Vagina (tissue), 2 donors: ENCODE measurements at regions not wholly inside any gene's neighbourhood (a gene's known extent, or its start where the extent isn't known, plus 50 kb on each side); places are given as distances from the start of the nearest gene placed in this dataset.

Source experiments
- DNase-seq, 2 donors: peaks; one replicate each; pipeline ENCODE4 v3.0.0-alpha.2; 2017; ENCODE audit errors: extremely low spot score in 2 of 2
- H3K27ac ChIP-seq: fragments of 200-600 bp; sonication (generic); one replicate; pipeline ENCODE4 v1.5.1; 2019
- H3K27me3 ChIP-seq: fragments of 200-600 bp; sonication (generic); one replicate; pipeline ENCODE4 v1.5.1; 2019
- H3K36me3 ChIP-seq, 2 donors: fragments of 200-600 bp; sonication (generic); one replicate each; pipeline ENCODE4 v1.5.1; 2017 to 2019
- H3K4me1 ChIP-seq: fragments of 200-600 bp; sonication (generic); one replicate; pipeline ENCODE4 v1.5.1; 2019
- H3K4me3 ChIP-seq, 2 donors: fragments of 200-600 bp; sonication (generic); 1 replicate in 1 of 2; 2 replicates in 1 of 2; pipeline ENCODE4 v1.5.1; 2016 to 2019
- H3K9me3 ChIP-seq: fragments of 200-600 bp; sonication (generic); one replicate; pipeline ENCODE4 v1.5.1; 2019
- CTCF ChIP-seq, 3 experiments: fragments of 450-650 bp in 2 of 3; fragments of 200-600 bp in 1 of 3; sonication (generic) in 1 of 3; IDR thresholded peaks; one replicate each; pipeline ENCODE4 v1.5.1; 2017 to 2019; ENCODE audit warnings: antibody characterized with exemption in 3 of 3, mild to moderate bottlenecking in 2 of 3, moderate library complexity in 2 of 3
- POLR2A ChIP-seq, 2 donors: fragments of 450-650 bp; IDR thresholded peaks; one replicate each; pipeline ENCODE4 v1.6.1; 2017; ENCODE audit warnings: antibody characterized with exemption in 2 of 2, mild to moderate bottlenecking in 2 of 2, moderate library complexity in 2 of 2
- POLR2AphosphoS5 ChIP-seq, 2 donors: sonication (generic); formaldehyde crosslinking; IDR thresholded peaks; one replicate each; pipeline ENCODE4 v1.9.0; 2017; ENCODE audit warnings: antibody characterized with exemption in 2 of 2, mild to moderate bottlenecking in 2 of 2, low read depth in 1 of 2; ENCODE audit not compliant: insufficient read depth in 1 of 2
- intact Hi-C: fragments of 100-400 bp; cut with DNase I; formaldehyde crosslinking; loops from one replicate; pipeline ENCODE4 v1.15.1; 2023

GRCh38 chr2:5464657-5465056 is 227.5 kb upstream of the SOX11 start:
- Histone ChIP-seq H3K9me3 (no peaks in the 10 kb centered on the region), H3K4me1 (no peaks in the 10 kb centered on the region), H3K27ac (no peak overlapping the region), H3K4me3 (no peak overlapping the region), H3K36me3 (no peaks in the 10 kb centered on the region), H3K27me3 (no peaks in the 10 kb centered on the region)
- DNase-seq: no peak
- intact Hi-C loops: no loop called here
- no peak for TF ChIP-seq POLR2AphosphoS5 (IDR thresholded peaks at IDR 0.05; ENCODE audit: insufficient read depth in 1 of 2, low read depth in 1 of 2)
- TF ChIP-seq CTCF (IDR thresholded peaks at IDR 0.05): no peak
- no peak for TF ChIP-seq POLR2A (IDR thresholded peaks at IDR 0.05)

GRCh38 chr2:5465859-5466258 is 226.3 kb upstream of the SOX11 start:
- H3K36me3 ChIP-seq: no peaks in the 10 kb centered on the region
- TF ChIP-seq POLR2AphosphoS5 (IDR thresholded peaks at IDR 0.05; ENCODE audit: insufficient read depth in 1 of 2, low read depth in 1 of 2) (no peak), POLR2A (IDR thresholded peaks at IDR 0.05) (no peak), CTCF (IDR thresholded peaks at IDR 0.05) (no peak)
- no peaks in the 10 kb centered on the region for H3K4me1 ChIP-seq
- H3K27ac ChIP-seq: no peak overlapping the region
- no peaks in the 10 kb centered on the region for H3K9me3 ChIP-seq
- intact Hi-C loops: no loop called here
- H3K4me3 ChIP-seq: no peak overlapping the region
- DNase-seq: no peak
- H3K27me3 ChIP-seq: no peaks in the 10 kb centered on the region

GRCh38 chr2:5467178-5467905 is 224.8 kb upstream of the SOX11 start:
- no peaks in the 10 kb centered on the region for H3K36me3 ChIP-seq
- no peaks in the 10 kb centered on the region for H3K27me3 ChIP-seq
- no peak for TF ChIP-seq POLR2AphosphoS5 (IDR thresholded peaks at IDR 0.05; ENCODE audit: insufficient read depth in 1 of 2, low read depth in 1 of 2)
- no peak for TF ChIP-seq POLR2A (IDR thresholded peaks at IDR 0.05)
- TF ChIP-seq CTCF (IDR thresholded peaks at IDR 0.05): no peak
- H3K4me3 ChIP-seq: no peak overlapping the region
- no peak overlapping the region for H3K27ac ChIP-seq
- H3K9me3 ChIP-seq: no peaks in the 10 kb centered on the region
- H3K4me1 ChIP-seq: no peaks in the 10 kb centered on the region
- DNase-seq: no peak
- intact Hi-C loops: no loop called here

GRCh38 chr2:5472673-5473072 is 219.5 kb upstream of the SOX11 start:
- no peak for TF ChIP-seq POLR2AphosphoS5 (IDR thresholded peaks at IDR 0.05; ENCODE audit: insufficient read depth in 1 of 2, low read depth in 1 of 2)
- no peak for TF ChIP-seq POLR2A (IDR thresholded peaks at IDR 0.05)
- no peak for TF ChIP-seq CTCF (IDR thresholded peaks at IDR 0.05)
- intact Hi-C loops: no loop called here

GRCh38 chr2:5473635-5474034 is 218.5 kb upstream of the SOX11 start:
- TF ChIP-seq CTCF (IDR thresholded peaks at IDR 0.05) (no peak), POLR2A (IDR thresholded peaks at IDR 0.05) (no peak), POLR2AphosphoS5 (IDR thresholded peaks at IDR 0.05; ENCODE audit: insufficient read depth in 1 of 2, low read depth in 1 of 2) (no peak)
- Histone ChIP-seq H3K4me1 (no peaks in the 10 kb centered on the region), H3K4me3 (no peak overlapping the region), H3K27me3 (no peaks in the 10 kb centered on the region), H3K27ac (no peak overlapping the region), H3K36me3 (no peaks in the 10 kb centered on the region), H3K9me3 (no peaks in the 10 kb centered on the region)
- no peak for DNase-seq
- intact Hi-C loops: no loop called here

More at GRCh38 chr2:5472673-5473072, 219.5 kb upstream of the SOX11 start:
- no peak for DNase-seq
- H3K27ac ChIP-seq: no peak overlapping the region
- H3K36me3 ChIP-seq: no peaks in the 10 kb centered on the region
- H3K27me3 ChIP-seq: no peaks in the 10 kb centered on the region
- H3K4me3 ChIP-seq: no peak overlapping the region
- H3K9me3 ChIP-seq: no peaks in the 10 kb centered on the region
- H3K4me1 ChIP-seq: no peaks in the 10 kb centered on the region
